ENCODE measurements at regions not wholly inside any gene's neighbourhood (a gene's known extent, or its start where the extent isn't known, plus 50 kb on each side); places are given as distances from the start of the nearest gene placed in this dataset.

- TF ChIP-seq GATA2 (IDR thresholded peaks at IDR 0.05; ENCODE audit: low read depth, low read length) (no peak), GATA3 (IDR thresholded peaks at IDR 0.05; ENCODE audit: low read depth, low read length) (no peak)
Measured at GRCh38 chr7:112634107-112634506, 153.3 kb downstream of the LSMEM1 start.

GRCh38 chr7:112635742-112636141, 154.5 kb downstream of the TMEM168 start:
- TF ChIP-seq GATA3 (IDR thresholded peaks at IDR 0.05; ENCODE audit: low read depth, low read length) (no peak), GATA2 (IDR thresholded peaks at IDR 0.05; ENCODE audit: low read depth, low read length) (no peak)

GRCh38 chr7:112638675-112639400, 151.4 kb downstream of the TMEM168 start:
- TF ChIP-seq GATA2 (IDR thresholded peaks at IDR 0.05; ENCODE audit: low read depth, low read length) = no peak
- TF ChIP-seq GATA3 (IDR thresholded peaks at IDR 0.05; ENCODE audit: low read depth, low read length) = no peak

- TF ChIP-seq GATA2 (IDR thresholded peaks at IDR 0.05; ENCODE audit: low read depth, low read length) (no peak), GATA3 (IDR thresholded peaks at IDR 0.05; ENCODE audit: low read depth, low read length) (no peak)
Measured at GRCh38 chr7:112640685-112641084, 149.5 kb downstream of the TMEM168 start.

- TF ChIP-seq GATA2 (IDR thresholded peaks at IDR 0.05; ENCODE audit: low read depth, low read length) = no peak
- TF ChIP-seq GATA3 (IDR thresholded peaks at IDR 0.05; ENCODE audit: low read depth, low read length) = no peak
Measured at GRCh38 chr7:112646783-112647182, 143.4 kb downstream of the TMEM168 start.

GRCh38 chr7:112648781-112649180, 141.4 kb downstream of the TMEM168 start:
- TF ChIP-seq GATA2 (IDR thresholded peaks at IDR 0.05; ENCODE audit: low read depth, low read length) = no peak
- no peak for TF ChIP-seq GATA3 (IDR thresholded peaks at IDR 0.05; ENCODE audit: low read depth, low read length)

GRCh38 chr7:112649560-112649959, 140.6 kb downstream of the TMEM168 start:
- TF ChIP-seq GATA3 (IDR thresholded peaks at IDR 0.05; ENCODE audit: low read depth, low read length) (no peak), GATA2 (IDR thresholded peaks at IDR 0.05; ENCODE audit: low read depth, low read length) (no peak)

- TF ChIP-seq GATA2 (IDR thresholded peaks at IDR 0.05; ENCODE audit: low read depth, low read length) (no peak), GATA3 (IDR thresholded peaks at IDR 0.05; ENCODE audit: low read depth, low read length) (no peak)
Measured at GRCh38 chr7:112654322-112655216, 135.6 kb downstream of the TMEM168 start.

GRCh38 chr7:112665709-112666108, 124.5 kb downstream of the TMEM168 start:
- TF ChIP-seq GATA2 (IDR thresholded peaks at IDR 0.05; ENCODE audit: low read depth, low read length) (no peak), GATA3 (IDR thresholded peaks at IDR 0.05; ENCODE audit: low read depth, low read length) (no peak)

- no peak for TF ChIP-seq GATA2 (IDR thresholded peaks at IDR 0.05; ENCODE audit: low read depth, low read length)
- no peak for TF ChIP-seq GATA3 (IDR thresholded peaks at IDR 0.05; ENCODE audit: low read depth, low read length)
Measured at GRCh38 chr7:112668561-112668960, 121.6 kb downstream of the TMEM168 start.

- TF ChIP-seq GATA2 (IDR thresholded peaks at IDR 0.05; ENCODE audit: low read depth, low read length) = no peak
- no peak for TF ChIP-seq GATA3 (IDR thresholded peaks at IDR 0.05; ENCODE audit: low read depth, low read length)
Measured at GRCh38 chr7:112669306-112669705, 120.9 kb downstream of the TMEM168 start.

GRCh38 chr7:112670193-112670592, 120.0 kb downstream of the TMEM168 start:
- TF ChIP-seq GATA3 (IDR thresholded peaks at IDR 0.05; ENCODE audit: low read depth, low read length) (no peak), GATA2 (IDR thresholded peaks at IDR 0.05; ENCODE audit: low read depth, low read length) (no peak)

- TF ChIP-seq GATA2 (IDR thresholded peaks at IDR 0.05; ENCODE audit: low read depth, low read length) (no peak), GATA3 (IDR thresholded peaks at IDR 0.05; ENCODE audit: low read depth, low read length) (no peak)
Measured at GRCh38 chr7:112678626-112679025, 111.6 kb downstream of the TMEM168 start.

- no peak for TF ChIP-seq GATA3 (IDR thresholded peaks at IDR 0.05; ENCODE audit: low read depth, low read length)
- no peak for TF ChIP-seq GATA2 (IDR thresholded peaks at IDR 0.05; ENCODE audit: low read depth, low read length)
Measured at GRCh38 chr7:112692333-112692732, 97.9 kb downstream of the TMEM168 start.
